Dedifferentiated amniotic fluid mesenchymal stem cell (primary cell): ENCODE measurements at regions not wholly inside any gene's neighbourhood (a gene's known extent, or its start where the extent isn't known, plus 50 kb on each side); places are given as distances from the start of the nearest gene placed in this dataset.

Experiments
- DNase-seq: peaks from one replicate; pipeline ENCODE4 v3.0.0-alpha.2; 2016; ENCODE audit errors: extremely low spot score

DNA sequence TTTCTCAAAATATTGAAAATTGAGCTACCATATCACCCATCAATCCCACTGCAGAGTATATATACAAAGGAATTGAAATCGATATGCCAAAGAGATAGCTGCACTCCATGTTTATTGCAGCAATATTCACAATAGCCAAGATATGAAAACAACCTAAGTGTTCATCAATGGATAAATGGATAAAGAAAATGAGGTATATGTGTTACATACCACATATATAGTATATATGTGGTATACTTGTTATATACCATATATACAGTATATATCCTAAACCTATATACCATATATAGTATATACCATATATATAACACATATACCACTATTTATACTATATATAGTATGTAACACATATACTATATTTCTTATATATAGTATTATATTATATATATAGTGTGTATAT, 313.3 kb downstream of the ZNF608 start:
- no peak for DNase-seq

DNA sequence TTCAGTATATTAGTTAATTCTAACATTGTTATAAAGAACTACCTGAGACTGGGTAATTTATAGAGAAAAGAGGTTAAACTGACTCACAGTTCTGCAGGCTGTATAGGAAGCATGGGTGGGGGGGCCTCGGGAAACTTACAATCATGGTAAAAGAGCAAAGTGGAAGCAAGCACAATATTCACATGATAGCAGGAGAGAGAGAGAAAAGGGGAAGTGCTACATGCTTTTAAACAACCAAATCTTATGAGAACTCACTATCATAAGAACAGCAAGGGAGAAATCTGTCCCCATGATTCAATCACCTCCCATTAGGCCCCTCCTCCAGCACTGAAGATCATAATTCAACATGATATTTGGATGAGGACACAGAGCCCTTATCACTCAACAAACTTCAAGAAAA, 324.9 kb downstream of the ZNF608 start:
- no peak for DNase-seq

DNA sequence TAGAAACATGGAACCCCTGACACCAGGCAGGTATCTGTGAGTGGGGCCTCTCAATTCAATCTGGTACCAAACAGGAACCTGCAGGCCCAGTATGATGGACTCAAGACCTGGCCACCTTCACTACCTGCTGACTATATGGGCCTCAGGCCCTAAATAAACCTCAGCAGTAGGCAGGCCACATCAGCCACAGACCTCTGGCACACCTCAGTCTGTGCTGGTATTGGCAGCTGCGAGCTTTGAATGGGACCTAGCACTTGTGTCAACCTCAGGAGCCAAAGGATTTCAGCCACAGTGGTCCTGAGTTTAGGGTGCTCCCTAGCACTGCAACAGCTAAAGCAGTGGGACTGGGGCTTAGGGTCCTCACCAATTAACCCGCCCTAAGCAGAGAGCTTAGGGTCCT, 325.5 kb downstream of the ZNF608 start:
- no peak for DNase-seq

DNA sequence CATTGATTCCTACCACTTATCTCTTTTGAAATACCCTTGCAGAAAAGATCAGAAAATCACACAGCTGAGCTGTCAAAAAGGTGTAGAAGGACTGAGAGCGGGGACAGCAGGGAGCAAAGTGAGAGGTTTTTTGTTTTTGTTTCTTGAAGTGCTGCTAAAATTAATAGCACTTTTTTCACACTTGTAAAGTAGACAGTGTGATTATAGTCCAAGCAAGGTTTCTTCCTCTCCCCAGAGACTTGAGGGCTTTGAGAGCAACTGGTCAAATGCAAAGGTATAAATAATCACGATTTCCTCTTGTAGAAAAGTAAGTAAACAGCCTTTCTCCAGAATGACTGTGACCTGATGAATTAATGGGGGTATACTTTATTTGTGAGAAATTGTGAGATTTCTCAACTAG, 326.9 kb downstream of the ZNF608 start:
- no peak for DNase-seq

DNA sequence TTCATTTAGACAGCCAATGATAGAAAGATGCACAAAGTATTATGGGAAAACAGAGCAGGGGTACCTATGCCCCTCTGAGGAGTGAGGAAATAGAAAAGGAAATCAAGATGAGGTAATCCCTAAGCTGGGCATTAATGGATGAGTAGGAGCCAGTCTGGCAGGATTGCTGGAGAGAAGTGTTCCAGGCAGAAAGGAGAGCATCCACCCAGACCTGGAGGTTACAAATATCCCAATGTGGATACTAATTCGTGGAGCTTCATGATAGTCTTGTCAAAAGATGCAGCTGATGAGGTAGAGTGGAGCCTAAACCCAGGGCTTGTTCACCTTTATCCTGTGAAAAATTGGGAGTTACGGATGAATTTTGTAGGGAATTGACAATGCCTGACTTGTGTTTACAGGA, 328.0 kb downstream of the ZNF608 start:
- no peak for DNase-seq

DNA sequence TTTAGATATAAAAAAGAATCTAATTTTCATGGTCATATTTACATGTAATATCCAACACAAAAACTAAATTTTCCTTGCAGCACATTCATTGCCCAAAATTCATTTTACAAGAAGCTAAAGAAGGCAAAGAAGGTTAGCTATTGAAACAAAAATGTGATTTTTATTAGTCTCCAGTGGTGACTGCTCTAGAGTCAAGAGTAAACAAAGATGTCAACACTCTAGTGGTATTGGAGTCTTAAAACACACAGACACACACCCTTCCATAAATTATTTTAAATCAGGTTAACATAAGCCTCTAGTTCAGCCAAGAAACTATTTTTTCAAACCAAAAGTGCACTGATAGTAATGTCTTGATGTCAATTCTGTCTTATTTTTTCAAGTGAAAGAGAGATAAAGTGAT, 329.2 kb downstream of the ZNF608 start:
- DNase-seq = no peak

DNA sequence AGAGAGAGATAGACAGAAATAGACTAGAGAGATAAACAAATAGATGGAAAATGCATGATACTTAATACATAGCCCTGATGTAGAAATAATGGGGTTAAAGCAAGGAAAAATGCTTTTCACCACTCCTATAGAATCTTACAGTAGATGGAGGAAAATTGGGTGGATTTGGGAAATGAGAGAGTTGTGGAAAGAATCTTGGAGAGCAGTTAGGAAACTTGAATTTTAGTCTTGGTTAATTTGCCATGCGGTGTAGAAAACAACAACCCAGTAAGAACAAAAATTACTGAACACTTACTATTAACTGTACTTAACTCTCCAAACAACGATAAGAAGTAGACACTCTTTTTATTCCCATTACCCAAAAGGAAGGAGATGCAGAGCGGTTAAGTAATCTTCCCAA, 329.8 kb downstream of the ZNF608 start:
- no peak for DNase-seq

DNA sequence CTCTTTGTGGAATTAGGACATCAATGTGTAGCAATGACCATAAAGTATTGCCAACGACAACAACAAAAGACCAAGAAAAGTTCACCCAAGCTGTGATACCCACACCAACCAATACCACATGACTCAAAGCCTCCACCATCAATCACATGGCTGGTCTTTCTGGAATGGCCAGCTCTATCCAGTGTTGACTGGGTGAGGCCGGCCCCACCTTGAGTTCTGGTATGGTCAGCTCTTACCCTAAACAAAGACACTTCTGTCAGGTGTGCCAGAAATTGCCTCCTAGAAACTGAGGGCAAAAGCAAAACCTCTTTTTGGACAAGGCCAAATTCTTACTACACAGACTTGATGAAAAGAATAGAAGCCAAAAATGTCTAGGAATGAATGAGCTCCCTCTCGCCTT, 331.5 kb downstream of the ZNF608 start:
- no peak for DNase-seq

DNA sequence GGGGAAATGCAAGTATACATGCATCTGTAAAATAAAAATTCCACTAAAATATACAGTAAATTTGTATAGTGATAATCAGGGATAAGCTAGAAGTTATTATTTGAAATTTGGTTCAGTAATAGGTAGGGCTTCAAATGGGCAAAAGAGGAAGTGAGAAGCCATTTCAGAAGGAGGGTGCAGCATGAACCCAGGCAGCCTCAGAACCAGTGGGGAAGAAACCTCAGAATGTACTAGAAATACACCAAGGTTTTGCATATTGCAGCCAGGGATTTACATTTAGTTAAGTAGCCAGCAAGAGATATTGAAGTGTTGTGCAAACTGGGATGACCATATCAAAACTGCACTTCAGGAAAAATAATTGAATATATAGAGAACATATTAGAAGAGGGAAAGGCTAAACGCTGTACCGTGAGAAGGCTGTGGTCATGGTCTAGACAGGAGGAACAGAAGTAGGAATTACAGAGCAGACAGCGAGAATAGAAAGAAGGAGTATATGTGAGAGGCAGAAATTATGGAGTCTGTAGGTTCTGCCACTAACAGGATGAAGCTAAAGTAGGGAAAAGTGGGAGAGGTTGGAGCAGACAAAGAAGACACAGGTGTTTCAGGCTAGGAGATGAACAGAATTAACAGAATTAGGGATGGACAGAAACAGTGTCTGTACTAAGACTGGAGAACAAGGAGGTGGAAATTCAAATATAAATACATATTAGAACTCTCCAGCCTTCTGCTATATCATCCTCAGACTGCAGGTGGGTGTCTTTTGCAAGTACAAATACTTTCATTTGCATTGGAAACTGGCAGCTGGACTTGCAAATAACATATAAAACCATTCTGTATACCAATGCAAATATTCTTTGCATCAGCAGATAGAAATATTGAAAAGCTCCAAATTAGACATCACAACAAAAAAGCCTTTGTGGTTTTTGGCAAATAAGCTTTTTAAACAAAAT, 335.6 kb downstream of the ZNF608 start:
- no peak for DNase-seq

DNA sequence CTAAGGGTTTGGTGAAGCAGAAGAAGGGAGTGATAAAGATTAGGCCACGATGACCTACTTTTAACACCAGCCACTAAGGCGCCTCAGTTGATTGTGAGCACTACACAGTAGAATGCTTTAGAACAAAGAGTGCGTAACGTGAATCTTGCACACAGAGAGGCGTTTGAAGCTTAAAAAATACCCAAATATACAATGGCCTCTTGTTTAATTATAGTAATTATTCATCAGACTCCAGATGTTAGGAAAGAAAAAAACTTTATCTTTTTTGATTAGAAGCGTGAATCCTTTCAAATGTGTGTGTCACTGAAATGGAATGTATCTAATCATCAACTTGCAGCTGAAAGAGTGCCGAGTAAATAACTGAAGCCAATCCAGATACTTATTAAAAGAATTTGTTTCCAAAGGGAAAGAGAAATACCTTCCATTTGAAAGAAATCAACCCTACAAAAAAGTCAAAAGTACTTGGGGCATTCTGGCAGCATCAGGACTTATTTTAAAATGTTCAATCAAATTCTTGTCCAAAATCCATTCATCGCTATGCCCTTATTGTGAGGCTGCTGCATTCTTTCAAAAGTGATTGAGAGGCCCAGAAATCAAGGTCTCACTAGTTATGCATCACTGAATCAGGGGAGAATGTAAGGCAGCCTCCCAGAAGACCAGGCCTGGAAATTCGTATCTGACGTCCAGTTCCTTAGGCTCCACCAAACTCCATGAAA, 337.5 kb downstream of the ZNF608 start:
- no peak for DNase-seq

DNA sequence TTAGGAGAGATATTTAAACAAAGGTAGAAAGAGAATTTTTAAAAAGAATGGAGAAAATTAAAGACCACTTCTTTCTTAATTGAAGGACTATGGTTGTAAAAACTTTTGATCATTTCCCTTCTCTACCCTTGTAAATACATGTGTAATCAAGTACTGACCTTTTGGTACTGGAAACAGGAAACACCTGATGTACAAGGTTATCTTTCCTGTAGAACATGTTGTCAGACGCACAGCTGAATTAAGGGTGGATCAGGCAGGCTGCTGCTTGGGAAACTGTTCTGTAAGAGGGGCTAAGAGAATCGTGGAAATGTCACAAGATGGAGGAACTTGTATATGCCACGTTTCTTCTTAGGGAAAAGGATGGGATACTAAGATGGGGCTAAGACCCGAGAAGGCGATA, 341.6 kb downstream of the ZNF608 start:
- DNase-seq = no peak

DNA sequence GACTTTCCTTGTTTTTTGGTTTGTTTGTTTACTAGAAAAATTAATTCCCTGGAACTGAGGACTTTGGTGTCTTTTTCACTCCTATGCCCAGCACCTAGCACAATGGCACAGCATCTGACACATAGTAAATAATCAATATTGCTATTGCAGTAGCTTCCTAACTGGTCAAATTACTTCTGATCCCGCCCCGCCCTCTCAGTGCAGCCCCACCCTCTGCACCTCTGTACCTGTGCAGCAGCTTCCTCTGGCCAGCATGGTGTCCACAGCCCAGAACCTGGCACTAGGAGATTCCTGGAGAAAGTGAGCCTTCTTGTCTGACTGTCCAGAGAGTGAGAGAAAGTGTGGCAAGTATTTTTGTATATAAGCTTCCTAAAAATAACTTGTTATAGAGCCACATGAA, 343.2 kb downstream of the ZNF608 start:
- no peak for DNase-seq

DNA sequence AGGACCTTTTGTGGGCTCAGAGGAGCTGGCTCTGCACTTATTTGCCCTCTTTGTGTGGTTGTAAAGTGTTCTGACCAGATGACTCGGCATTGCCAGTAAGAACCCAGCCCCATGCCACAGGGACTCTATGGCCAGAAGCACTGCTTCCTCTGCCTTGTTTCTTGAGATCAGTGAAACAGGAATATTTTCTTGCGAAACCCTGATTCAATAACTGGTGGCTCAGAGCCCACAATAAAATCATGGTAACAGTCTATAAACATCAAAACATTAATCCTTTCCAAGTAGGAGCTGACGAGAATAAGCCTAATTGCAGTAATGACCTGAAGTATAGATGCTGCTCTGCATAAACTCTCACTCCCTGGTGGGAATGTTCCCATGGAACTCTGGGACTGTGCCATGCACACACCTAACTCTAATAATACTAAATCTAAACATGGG, 344.3 kb downstream of the ZNF608 start:
- DNase-seq = peak; percentile 49

DNA sequence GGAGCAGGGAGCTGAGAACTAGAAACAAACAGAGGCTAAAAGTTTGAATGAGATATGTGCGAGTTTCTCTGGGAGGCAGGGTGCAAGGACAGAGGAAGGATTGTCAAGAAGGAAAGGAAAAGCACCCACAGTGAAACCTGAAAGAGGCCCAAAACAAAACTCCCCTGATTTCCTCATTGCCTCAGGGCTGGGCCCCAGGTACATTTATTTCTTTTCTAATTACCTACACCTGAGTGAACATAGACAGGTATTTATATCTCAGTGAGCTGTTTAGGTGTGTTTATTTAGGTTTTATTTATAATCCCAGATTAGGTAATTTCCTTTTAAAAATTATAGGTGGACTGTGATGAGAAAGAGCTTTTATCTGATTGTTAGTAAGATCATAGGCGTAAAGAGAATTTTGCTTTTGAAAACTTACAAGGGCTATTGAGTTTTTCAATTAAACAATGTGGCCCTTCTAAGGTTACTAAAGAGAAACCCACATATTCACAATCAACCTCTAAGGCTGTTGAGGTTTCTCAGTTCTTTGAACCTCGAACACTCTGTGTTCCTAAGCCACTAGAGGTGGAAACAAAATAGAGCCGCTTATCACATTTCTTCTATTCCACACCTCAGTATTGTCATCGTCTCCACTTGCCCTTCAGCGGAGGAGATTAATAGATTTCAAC, 344.8 kb downstream of the ZNF608 start:
- DNase-seq = no peak

DNA sequence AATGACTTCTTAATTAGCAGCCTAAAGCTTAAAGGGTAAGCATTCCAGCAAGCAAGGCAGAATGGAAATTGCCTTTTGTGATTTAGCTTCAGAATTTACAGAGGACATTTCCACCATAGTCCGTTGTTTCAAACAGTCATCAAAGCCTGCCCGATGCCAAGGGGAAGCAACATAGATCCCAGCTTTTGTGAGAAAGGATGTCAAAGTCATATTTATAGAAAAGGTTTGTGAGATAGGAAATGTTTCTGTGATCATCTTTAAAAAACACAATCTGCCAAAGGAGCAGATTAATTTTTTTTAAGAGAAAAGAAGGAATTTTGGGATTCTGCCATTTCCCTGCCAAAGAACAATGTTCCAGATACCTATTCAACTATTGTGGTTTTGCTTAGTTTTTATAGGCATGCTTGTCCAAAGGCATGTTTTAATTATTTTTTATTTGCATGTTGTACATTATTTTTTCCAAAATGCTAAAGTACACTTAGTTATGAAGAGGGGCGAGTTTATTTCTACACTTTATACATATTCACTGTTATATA, 346.9 kb downstream of the ZNF608 start:
- DNase-seq = no peak

DNA sequence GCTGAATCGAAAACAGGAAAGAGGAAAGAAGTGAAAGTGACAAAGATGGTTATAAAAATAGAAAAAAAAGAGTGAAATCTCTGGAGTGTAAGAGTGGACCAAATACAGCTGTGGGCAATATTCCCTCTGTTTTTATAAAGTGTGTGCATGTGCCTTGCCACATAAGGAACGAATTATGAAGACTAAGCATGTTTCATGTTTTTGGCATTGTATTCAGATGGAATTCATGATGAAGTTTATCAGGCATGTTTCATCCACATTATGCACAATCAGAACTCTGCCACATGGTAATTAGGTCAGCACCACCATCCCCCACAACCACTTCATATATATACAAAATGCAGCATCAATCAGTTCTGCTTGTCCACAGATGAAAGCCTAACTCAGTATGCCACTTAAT, 348.0 kb downstream of the ZNF608 start:
- DNase-seq = peak; percentile 51

DNA sequence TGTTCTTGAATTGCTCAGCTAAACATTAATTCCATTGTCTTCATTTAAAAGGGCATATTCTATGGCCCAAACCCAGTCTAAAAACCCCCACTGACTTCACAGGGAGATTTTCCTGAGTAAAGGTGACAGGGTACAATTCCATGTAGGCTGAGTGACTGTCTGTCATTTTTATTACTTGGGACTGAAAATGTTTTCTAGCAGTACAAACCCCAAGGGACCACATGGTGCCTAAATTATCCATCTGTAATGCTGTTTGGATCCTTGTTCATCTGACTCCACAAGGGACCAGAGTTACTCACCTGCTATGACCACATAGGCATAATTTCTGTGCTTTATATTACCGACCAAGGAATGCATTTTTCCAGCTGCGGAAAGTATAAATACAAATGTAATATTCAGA, 349.1 kb downstream of the ZNF608 start:
- no peak for DNase-seq

DNA sequence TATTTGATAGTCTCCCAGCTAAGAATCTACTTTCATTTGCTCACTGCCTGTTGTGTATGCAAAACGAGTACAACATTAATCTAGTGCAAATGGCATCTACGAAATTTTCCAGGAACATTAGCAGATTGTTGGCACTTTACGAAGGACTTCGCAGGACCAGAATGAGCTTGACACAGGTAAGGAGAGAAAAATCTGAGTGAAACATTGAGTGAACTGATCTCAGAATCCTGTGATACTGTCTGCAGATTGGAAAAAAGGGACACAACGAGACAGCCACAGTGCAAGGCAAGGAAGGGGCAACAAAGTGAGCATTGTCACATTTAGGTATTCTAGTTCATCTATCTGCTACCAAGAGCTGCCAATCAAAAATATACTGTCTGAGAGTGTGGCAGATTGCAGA, 350.5 kb downstream of the ZNF608 start:
- no peak for DNase-seq

DNA sequence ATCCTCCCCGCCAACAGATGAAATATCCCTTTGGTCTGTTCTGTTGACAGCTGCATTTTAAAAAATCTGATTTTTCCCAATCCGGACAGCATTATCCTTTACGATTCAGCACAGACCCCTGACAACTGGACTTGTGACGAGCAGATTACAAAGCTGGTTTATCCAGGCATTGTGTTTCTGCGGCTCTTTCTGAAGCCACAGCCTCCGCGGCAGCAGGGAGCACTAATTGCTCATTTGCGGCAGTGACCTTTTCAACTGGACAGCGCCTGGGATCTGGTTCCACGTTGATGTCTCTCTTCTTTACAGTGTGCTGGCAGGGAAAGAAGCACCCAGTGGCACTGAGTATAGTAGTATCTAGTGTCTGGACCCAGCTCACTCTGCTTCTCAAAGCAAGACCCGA, 351.2 kb downstream of the ZNF608 start:
- DNase-seq = no peak

DNA sequence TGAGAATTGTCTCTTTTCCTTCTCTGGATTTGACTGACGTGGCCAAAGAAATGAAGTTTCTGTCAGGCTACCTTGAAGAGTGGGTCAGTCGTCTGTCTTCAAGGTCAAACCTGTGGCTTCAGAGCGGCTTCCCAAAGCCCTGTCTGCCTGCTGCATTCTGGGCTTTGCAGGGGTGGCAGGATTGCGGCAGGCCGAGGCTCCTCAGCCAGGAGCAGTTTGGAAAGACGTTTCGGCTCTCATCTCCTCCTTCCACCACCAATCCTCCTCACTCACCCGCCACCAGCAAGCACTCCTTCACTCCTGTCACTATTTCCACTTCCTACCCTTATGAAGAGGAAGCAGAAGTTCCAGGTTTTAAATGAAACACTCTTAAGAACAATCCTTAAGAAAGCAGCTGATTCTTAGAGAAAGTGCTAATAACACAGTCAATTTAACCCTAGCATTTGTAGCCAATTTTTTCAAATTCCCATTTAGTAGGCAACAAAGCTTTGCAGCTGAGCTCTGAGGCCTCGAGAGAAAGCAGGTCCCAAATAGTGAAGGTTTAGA, 351.7 kb downstream of the ZNF608 start:
- DNase-seq = no peak

DNA sequence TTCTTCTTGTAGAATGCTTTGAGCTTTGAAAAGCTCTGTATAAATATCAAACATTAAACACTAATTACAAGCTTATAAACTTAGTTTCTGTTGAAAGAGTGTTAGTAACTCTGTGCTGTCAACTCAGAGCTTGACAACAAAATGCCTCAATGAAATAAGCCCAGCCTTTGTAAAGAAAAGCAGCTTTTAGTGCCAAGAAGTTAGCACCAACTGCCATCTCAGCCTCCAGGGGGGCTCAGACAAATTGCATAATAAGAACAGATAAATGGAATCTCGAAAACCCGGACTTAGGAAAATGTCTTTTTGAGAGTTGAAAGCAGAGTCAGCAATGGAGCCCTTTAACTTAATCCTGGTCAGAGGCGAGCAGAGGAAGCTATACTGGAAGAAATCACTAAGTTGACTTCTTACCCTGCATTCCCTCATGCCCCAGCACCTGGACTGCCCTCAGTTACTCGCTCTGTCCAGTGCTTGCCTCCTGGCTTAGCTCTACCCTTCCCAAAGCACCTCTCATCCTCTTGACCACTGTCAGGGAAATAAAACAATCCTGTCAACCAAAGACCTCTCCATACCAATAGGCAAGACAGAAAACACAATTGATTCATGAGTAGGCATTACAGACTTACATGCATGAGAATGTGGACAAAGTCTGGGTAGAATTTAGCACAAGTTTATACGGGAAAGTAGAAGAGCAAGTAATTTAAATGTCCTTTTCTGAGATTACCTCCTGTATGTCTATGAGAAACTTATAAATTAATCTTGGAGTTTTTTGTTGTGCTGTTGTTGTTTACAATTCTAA, 352.7 kb downstream of the ZNF608 start:
- no peak for DNase-seq
